Neural cell (in vitro differentiated cells): ENCODE measurements at regions not wholly inside any gene's neighbourhood (a gene's known extent, or its start where the extent isn't known, plus 50 kb on each side); places are given as distances from the start of the nearest gene placed in this dataset.

Source experiments
- H2AFZ ChIP-seq: fragments of 200-600, 300-800 bp; sonication (generic), shearing (Covaris generic); 2 replicates; pipeline ENCODE4 v1.6.0; 2014; ENCODE audit warnings: low read depth, mild to moderate bottlenecking, antibody characterized with exemption, low read length, moderate library complexity
- H3F3A ChIP-seq: fragments of 200-600 bp; shearing (Covaris generic); 2 replicates; pipeline ENCODE4 v1.6.1; 2016; ENCODE audit warnings: mild to moderate bottlenecking, moderate library complexity, mixed read lengths, antibody characterized with exemption, low read length; ENCODE audit not compliant: insufficient read depth, poor library complexity, severe bottlenecking
- H3K27ac ChIP-seq: fragments of 200-600, 300-800 bp; sonication (generic), shearing (Covaris generic); 2 replicates; pipeline ENCODE4 v1.5.1; 2014; ENCODE audit warnings: mild to moderate bottlenecking, low read length, moderate library complexity
- H3K27me3 ChIP-seq: fragments of 300-800, 200-600 bp; sonication (generic), shearing (Covaris generic); 2 replicates; pipeline ENCODE4 v1.6.0; 2014; ENCODE audit warnings: mild to moderate bottlenecking, low read depth, low read length, moderate library complexity; ENCODE audit not compliant: insufficient read depth
- H3K36me3 ChIP-seq: fragments of 300-800, 200-600 bp; sonication (generic), shearing (Covaris generic); 2 replicates; pipeline ENCODE4 v1.5.1; 2014; ENCODE audit warnings: mild to moderate bottlenecking, antibody characterized with exemption, low read length, moderate library complexity; ENCODE audit not compliant: insufficient read depth
- H3K4me2 ChIP-seq: fragments of 300-800, 200-600 bp; sonication (generic), shearing (Covaris generic); 2 replicates; pipeline ENCODE4 v1.6.0; 2014; ENCODE audit warnings: mild to moderate bottlenecking, low read length
- H3K4me3 ChIP-seq: fragments of 300-800, 200-600 bp; sonication (generic), shearing (Covaris generic); 2 replicates; pipeline ENCODE4 v1.5.1; 2014; ENCODE audit warnings: mild to moderate bottlenecking, low read length, moderate library complexity
- H3K79me2 ChIP-seq: fragments of 200-600 bp; shearing (Covaris generic); replicated peaks from 2 replicates; pipeline ENCODE4 v1.6.0; 2014; ENCODE audit warnings: mild to moderate bottlenecking, low read length, moderate library complexity; ENCODE audit not compliant: insufficient read depth
- H3K9ac ChIP-seq: fragments of 300-800, 200-600 bp; sonication (generic), shearing (Covaris generic); 2 replicates; pipeline ENCODE4 v1.6.1; 2016; ENCODE audit warnings: mild to moderate bottlenecking, low read length, mixed read lengths
- H3K9me2 ChIP-seq: fragments of 200-600 bp; shearing (Covaris generic); 2 replicates; pipeline ENCODE4 v1.6.1; 2016; ENCODE audit warnings: mild to moderate bottlenecking, low read length, mixed read lengths; ENCODE audit not compliant: insufficient read depth
- H3K9me3 ChIP-seq: fragments of 200-600, 300-800 bp; sonication (generic), shearing (Covaris generic); 2 replicates; pipeline ENCODE4 v1.6.1; 2016; ENCODE audit warnings: mild to moderate bottlenecking, mixed run types, low read length, moderate library complexity, mixed read lengths
- H4K20me1 ChIP-seq: fragments of 200-600 bp; shearing (Covaris generic); 2 replicates; pipeline ENCODE4 v1.6.1; 2016; ENCODE audit warnings: mild to moderate bottlenecking, mixed run types; ENCODE audit not compliant: insufficient read depth
- EP300 ChIP-seq: fragments of 450-650 bp; conservative IDR thresholded peaks from 2 replicates; pipeline ENCODE4 v1.6.1; 2014; ENCODE audit warnings: antibody characterized with exemption, mild to moderate bottlenecking, moderate library complexity; ENCODE audit not compliant: poor library complexity, severe bottlenecking
- EZH2 ChIP-seq: fragments of 200-600, 300-800 bp; shearing (Covaris generic), sonication (generic); IDR thresholded peaks from 2 replicates; pipeline ENCODE4 v1.6.1; 2014; ENCODE audit warnings: antibody characterized with exemption, low read length, borderline replicate concordance, mild to moderate bottlenecking; ENCODE audit not compliant: insufficient read depth, poor library complexity, severe bottlenecking
- MXI1 ChIP-seq: fragments of 450-650 bp; conservative IDR thresholded peaks from 2 replicates; pipeline ENCODE4 v1.6.1; 2014; ENCODE audit warnings: antibody characterized with exemption, mild to moderate bottlenecking; ENCODE audit not compliant: poor library complexity, severe bottlenecking
- POLR2AphosphoS5 ChIP-seq: IDR thresholded peaks from 2 replicates; pipeline ENCODE4 v1.6.1; 2012
- RAD21 ChIP-seq: fragments of 450-650 bp; conservative IDR thresholded peaks from 2 replicates; pipeline ENCODE4 v1.6.1; 2014; ENCODE audit warnings: antibody characterized with exemption, mild to moderate bottlenecking, moderate library complexity
- SMC3 ChIP-seq: fragments of 450-650 bp; conservative IDR thresholded peaks from 2 replicates; pipeline ENCODE4 v1.6.1; 2014; ENCODE audit warnings: antibody characterized with exemption, mild to moderate bottlenecking, moderate library complexity; ENCODE audit not compliant: poor library complexity
- TAF1 ChIP-seq: IDR thresholded peaks from 2 replicates; pipeline ENCODE4 v1.6.1; 2012; ENCODE audit warnings: low read depth
- TF ChIP-seq, protein P1 (sequence below): IDR thresholded peaks from 2 replicates; pipeline ENCODE4 v1.6.1; 2012; ENCODE audit warnings: borderline replicate concordance
- TF ChIP-seq, protein P2 (sequence below): fragments of 450-650 bp; IDR thresholded peaks from 2 replicates; pipeline ENCODE4 v1.5.1; 2014; ENCODE audit warnings: antibody characterized with exemption, mild to moderate bottlenecking, moderate library complexity; ENCODE audit not compliant: poor library complexity, severe bottlenecking

- Histone ChIP-seq H3K27me3 (no peaks in the 10 kb centered on the region), H3K4me2 (no peak overlapping the region), H3K9me3 (no peaks in the 10 kb centered on the region), H4K20me1 (no peaks in the 10 kb centered on the region), H3K27ac (no peak overlapping the region), H3F3A (no peaks in the 10 kb centered on the region), H2AFZ (no peak overlapping the region), H3K79me2 (no peaks in the 10 kb centered on the region), H3K4me3 (no peak overlapping the region), H3K36me3 (no peaks in the 10 kb centered on the region), H3K9ac (no peak overlapping the region), H3K9me2 (no peaks in the 10 kb centered on the region)
- TF ChIP-seq RAD21 (no peak), EZH2 (no peak), EP300 (no peak)
These were observed 111.7 kb downstream of the GLUL start for GRCh38 chr1:182279724-182280503.

- H4K20me1 ChIP-seq = no peaks in the 10 kb centered on the region
- H3K4me3 ChIP-seq = no peak overlapping the region
- H2AFZ ChIP-seq = no peak overlapping the region
- no peaks in the 10 kb centered on the region for H3K36me3 ChIP-seq
- TF ChIP-seq SMC3 = no peak
- no peak for TF ChIP-seq EP300
- TF ChIP-seq TAF1 = no peak
- no peak for TF ChIP-seq RAD21
- TF ChIP-seq MXI1 = no peak
- TF ChIP-seq POLR2AphosphoS5 = no peak
- TF ChIP-seq, protein P1, sequence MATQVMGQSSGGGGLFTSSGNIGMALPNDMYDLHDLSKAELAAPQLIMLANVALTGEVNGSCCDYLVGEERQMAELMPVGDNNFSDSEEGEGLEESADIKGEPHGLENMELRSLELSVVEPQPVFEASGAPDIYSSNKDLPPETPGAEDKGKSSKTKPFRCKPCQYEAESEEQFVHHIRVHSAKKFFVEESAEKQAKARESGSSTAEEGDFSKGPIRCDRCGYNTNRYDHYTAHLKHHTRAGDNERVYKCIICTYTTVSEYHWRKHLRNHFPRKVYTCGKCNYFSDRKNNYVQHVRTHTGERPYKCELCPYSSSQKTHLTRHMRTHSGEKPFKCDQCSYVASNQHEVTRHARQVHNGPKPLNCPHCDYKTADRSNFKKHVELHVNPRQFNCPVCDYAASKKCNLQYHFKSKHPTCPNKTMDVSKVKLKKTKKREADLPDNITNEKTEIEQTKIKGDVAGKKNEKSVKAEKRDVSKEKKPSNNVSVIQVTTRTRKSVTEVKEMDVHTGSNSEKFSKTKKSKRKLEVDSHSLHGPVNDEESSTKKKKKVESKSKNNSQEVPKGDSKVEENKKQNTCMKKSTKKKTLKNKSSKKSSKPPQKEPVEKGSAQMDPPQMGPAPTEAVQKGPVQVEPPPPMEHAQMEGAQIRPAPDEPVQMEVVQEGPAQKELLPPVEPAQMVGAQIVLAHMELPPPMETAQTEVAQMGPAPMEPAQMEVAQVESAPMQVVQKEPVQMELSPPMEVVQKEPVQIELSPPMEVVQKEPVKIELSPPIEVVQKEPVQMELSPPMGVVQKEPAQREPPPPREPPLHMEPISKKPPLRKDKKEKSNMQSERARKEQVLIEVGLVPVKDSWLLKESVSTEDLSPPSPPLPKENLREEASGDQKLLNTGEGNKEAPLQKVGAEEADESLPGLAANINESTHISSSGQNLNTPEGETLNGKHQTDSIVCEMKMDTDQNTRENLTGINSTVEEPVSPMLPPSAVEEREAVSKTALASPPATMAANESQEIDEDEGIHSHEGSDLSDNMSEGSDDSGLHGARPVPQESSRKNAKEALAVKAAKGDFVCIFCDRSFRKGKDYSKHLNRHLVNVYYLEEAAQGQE = no peak
- TF ChIP-seq, protein P2, sequence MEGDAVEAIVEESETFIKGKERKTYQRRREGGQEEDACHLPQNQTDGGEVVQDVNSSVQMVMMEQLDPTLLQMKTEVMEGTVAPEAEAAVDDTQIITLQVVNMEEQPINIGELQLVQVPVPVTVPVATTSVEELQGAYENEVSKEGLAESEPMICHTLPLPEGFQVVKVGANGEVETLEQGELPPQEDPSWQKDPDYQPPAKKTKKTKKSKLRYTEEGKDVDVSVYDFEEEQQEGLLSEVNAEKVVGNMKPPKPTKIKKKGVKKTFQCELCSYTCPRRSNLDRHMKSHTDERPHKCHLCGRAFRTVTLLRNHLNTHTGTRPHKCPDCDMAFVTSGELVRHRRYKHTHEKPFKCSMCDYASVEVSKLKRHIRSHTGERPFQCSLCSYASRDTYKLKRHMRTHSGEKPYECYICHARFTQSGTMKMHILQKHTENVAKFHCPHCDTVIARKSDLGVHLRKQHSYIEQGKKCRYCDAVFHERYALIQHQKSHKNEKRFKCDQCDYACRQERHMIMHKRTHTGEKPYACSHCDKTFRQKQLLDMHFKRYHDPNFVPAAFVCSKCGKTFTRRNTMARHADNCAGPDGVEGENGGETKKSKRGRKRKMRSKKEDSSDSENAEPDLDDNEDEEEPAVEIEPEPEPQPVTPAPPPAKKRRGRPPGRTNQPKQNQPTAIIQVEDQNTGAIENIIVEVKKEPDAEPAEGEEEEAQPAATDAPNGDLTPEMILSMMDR = no peak
- TF ChIP-seq EZH2 = no peak
- H3K27me3 ChIP-seq = no peaks in the 10 kb centered on the region
- H3K27ac ChIP-seq = no peak overlapping the region
- no peaks in the 10 kb centered on the region for H3K9me2 ChIP-seq
- no peak overlapping the region for H3K4me2 ChIP-seq
- no peaks in the 10 kb centered on the region for H3F3A ChIP-seq
- H3K9me3 ChIP-seq = no peaks in the 10 kb centered on the region
- no peaks in the 10 kb centered on the region for H3K79me2 ChIP-seq
- H3K9ac ChIP-seq = no peak overlapping the region
These were observed 112.3 kb downstream of the GLUL start for GRCh38 chr1:182279302-182279701.
